ENCODE measurements at regions not wholly inside any gene's neighbourhood (a gene's known extent, or its start where the extent isn't known, plus 50 kb on each side); places are given as distances from the start of the nearest gene placed in this dataset.

DNA sequence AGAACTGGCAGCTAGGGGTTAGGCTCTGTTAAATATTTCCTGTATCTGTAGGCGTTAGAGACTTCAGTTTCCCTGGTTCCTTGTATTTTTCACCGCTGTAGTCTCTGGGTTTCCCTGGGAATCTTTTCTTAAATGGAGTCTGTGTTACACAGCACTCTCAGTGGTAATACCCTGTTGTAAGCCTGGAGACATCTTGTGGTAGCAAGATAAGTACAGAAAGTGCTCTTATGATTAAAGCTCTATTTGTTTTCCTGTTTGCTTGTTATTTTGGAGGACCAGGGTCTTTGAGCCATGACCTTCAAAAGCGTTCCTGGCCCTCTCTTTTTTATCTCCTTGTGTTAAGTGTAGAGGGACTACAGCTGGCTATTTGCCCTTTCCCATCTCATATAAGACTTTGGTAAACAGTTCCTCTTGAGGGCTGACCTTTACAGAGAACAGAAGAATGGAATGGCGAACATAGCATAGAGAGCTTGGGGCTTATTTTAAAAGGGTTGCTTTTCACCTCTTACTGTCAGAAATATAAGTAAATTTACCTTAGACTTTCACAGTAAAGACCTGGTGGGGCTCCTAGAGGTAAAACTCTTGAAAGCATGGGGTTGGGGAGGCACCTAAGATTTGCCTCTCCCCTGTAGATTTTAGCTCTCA is 782.5 kb downstream of the FAT4 start:
- no peak for TF ChIP-seq POLR2A (IDR thresholded peaks at IDR 0.05; ENCODE audit: low read depth, low read length)
- TF ChIP-seq POLR2AphosphoS5 (IDR thresholded peaks at IDR 0.05; ENCODE audit: low read depth, low read length) = no peak
- TF ChIP-seq TAF1 (IDR thresholded peaks at IDR 0.05; ENCODE audit: low read depth, low read length) = no peak
- no peak for TF ChIP-seq PAX5 (IDR thresholded peaks at IDR 0.05; ENCODE audit: insufficient read depth, low read length, severe bottlenecking)
